Esophagus muscularis mucosa (tissue), 4 donors: ENCODE measurements at regions not wholly inside any gene's neighbourhood (a gene's known extent, or its start where the extent isn't known, plus 50 kb on each side); places are given as distances from the start of the nearest gene placed in this dataset.

Source experiments
- DNase-seq: peaks from one replicate; pipeline ENCODE4 v3.0.0-alpha.2; 2017; ENCODE audit errors: extremely low spot score
- H3K27ac ChIP-seq, 4 donors: fragments of 200-600 bp; sonication (generic); replicated peaks in 1 of 4; 1 replicate in 3 of 4; 2 replicates in 1 of 4; pipeline ENCODE4 v1.5.1; 2016 to 2019; ENCODE audit warnings: mild to moderate bottlenecking in 1 of 4
- H3K27me3 ChIP-seq, 4 donors: fragments of 200-600 bp; sonication (generic); one replicate each; pipeline versions ENCODE4 v1.5.1 to v1.6.0; 2016 to 2019
- H3K36me3 ChIP-seq, 4 donors: fragments of 200-600 bp; sonication (generic); one replicate each; pipeline ENCODE4 v1.5.1; 2016 to 2019
- H3K4me1 ChIP-seq, 4 donors: fragments of 200-600 bp; sonication (generic); one replicate each; pipeline ENCODE4 v1.5.1; 2016 to 2019
- H3K4me3 ChIP-seq, 4 donors: fragments of 200-600 bp; sonication (generic); 1 replicate in 2 of 4; 2 replicates in 2 of 4; pipeline ENCODE4 v1.5.1; 2016 to 2019; ENCODE audit warnings: mild to moderate bottlenecking in 4 of 4, moderate library complexity in 1 of 4
- H3K9me3 ChIP-seq, 4 donors: fragments of 200-600 bp; sonication (generic); 1 replicate in 3 of 4; 2 replicates in 1 of 4; pipeline ENCODE4 v1.5.1; 2016 to 2019
- CTCF ChIP-seq, 3 experiments: fragments of 200-600 bp in 2 of 3; fragments of 450-650 bp in 1 of 3; sonication (generic) in 2 of 3; IDR thresholded peaks; one replicate each; pipeline ENCODE4 v1.5.1; 2017 to 2019; ENCODE audit warnings: antibody characterized with exemption in 3 of 3, mild to moderate bottlenecking in 2 of 3, moderate library complexity in 1 of 3
- EP300 ChIP-seq: sonication (generic); formaldehyde crosslinking; IDR thresholded peaks from one replicate; pipeline ENCODE4 v1.6.1; 2017; ENCODE audit warnings: antibody characterized with exemption
- POLR2A ChIP-seq: fragments of 450-650 bp; IDR thresholded peaks from one replicate; pipeline ENCODE4 v1.6.1; 2017; ENCODE audit warnings: antibody characterized with exemption, moderate library complexity, mild to moderate bottlenecking, low read depth
- POLR2AphosphoS5 ChIP-seq, 2 donors: sonication (generic); formaldehyde crosslinking; IDR thresholded peaks; one replicate each; pipeline ENCODE4 v1.6.1; 2017; ENCODE audit warnings: antibody characterized with exemption in 2 of 2
- WGBS: methylation state at CpG from one replicate; pipeline ENCODE4 v1.1.5; 2018; 5-methylcytosine and 5-hydroxymethylcytosine counted together
- intact Hi-C: fragments of 100-400 bp; cut with DNase I; formaldehyde crosslinking; loops from one replicate; pipeline ENCODE4 v1.15.1; 2023

- Histone ChIP-seq H3K4me1 (no peaks in the 10 kb centered on the region), H3K36me3 (no peaks in the 10 kb centered on the region), H3K27me3 (no peaks in the 10 kb centered on the region), H3K9me3 (no peaks in the 10 kb centered on the region), H3K27ac (no peak overlapping the region), H3K4me3 (no peak overlapping the region)
- DNase-seq, result no peak
- intact Hi-C loops, result no loop called here
- TF ChIP-seq POLR2AphosphoS5 (IDR thresholded peaks at IDR 0.05) (no peak), POLR2A (no peak), EP300 (no peak), CTCF (IDR thresholded peaks at IDR 0.05) (no peak)
- 79% methylated on average over 2 of the region's 2 CpGs for WGBS
Observed at GRCh38 chr4:164461901-164462300, 292.0 kb upstream of the SMIM31 start.

GRCh38 chr4:164462471-164462870 is 291.5 kb upstream of the SMIM31 start:
- H3K4me1 ChIP-seq, result no peaks in the 10 kb centered on the region
- no peaks in the 10 kb centered on the region for H3K9me3 ChIP-seq
- intact Hi-C loops, result no loop called here
- H3K36me3 ChIP-seq, result no peaks in the 10 kb centered on the region
- TF ChIP-seq CTCF (IDR thresholded peaks at IDR 0.05), result no peak
- no peak overlapping the region for H3K27ac ChIP-seq
- no peak overlapping the region for H3K4me3 ChIP-seq
- no peak for DNase-seq
- H3K27me3 ChIP-seq, result no peaks in the 10 kb centered on the region

GRCh38 chr4:164464313-164464712 is 289.6 kb upstream of the SMIM31 start:
- TF ChIP-seq CTCF (IDR thresholded peaks at IDR 0.05), result no peak
- no peak for TF ChIP-seq POLR2AphosphoS5 (IDR thresholded peaks at IDR 0.05)
- no peak for TF ChIP-seq POLR2A
- no peak for TF ChIP-seq EP300
- Histone ChIP-seq H3K4me3 (no peak overlapping the region), H3K4me1 (no peaks in the 10 kb centered on the region), H3K27me3 (no peaks in the 10 kb centered on the region), H3K36me3 (no peaks in the 10 kb centered on the region), H3K27ac (no peak overlapping the region), H3K9me3 (no peaks in the 10 kb centered on the region)
- no peak for DNase-seq
- intact Hi-C loops, result no loop called here
- WGBS, result 73% methylated on average over 1 of the region's 1 CpG

- H3K9me3 ChIP-seq, result no peaks in the 10 kb centered on the region
- no peak for DNase-seq
- no peaks in the 10 kb centered on the region for H3K36me3 ChIP-seq
- H3K27ac ChIP-seq, result no peak overlapping the region
- no peak overlapping the region for H3K4me3 ChIP-seq
- no peak for TF ChIP-seq POLR2A
- TF ChIP-seq EP300, result no peak
- TF ChIP-seq CTCF (IDR thresholded peaks at IDR 0.05), result no peak
- no peak for TF ChIP-seq POLR2AphosphoS5 (IDR thresholded peaks at IDR 0.05)
- H3K27me3 ChIP-seq, result no peaks in the 10 kb centered on the region
- intact Hi-C loops, result no loop called here
- no peaks in the 10 kb centered on the region for H3K4me1 ChIP-seq
- 78% methylated on average over 3 of the region's 3 CpGs for WGBS
Observed at GRCh38 chr4:164467493-164467892, 286.4 kb upstream of the SMIM31 start.

GRCh38 chr4:164481306-164482091 is 272.4 kb upstream of the SMIM31 start:
- intact Hi-C loops, result no loop called here
- no peak overlapping the region for H3K4me3 ChIP-seq
- H3K9me3 ChIP-seq, result no peaks in the 10 kb centered on the region
- DNase-seq, result no peak
- TF ChIP-seq CTCF (IDR thresholded peaks at IDR 0.05) (no peak), POLR2A (no peak), EP300 (no peak), POLR2AphosphoS5 (IDR thresholded peaks at IDR 0.05) (no peak)
- WGBS, result 81% methylated on average over 4 of the region's 4 CpGs
- no peaks in the 10 kb centered on the region for H3K36me3 ChIP-seq
- no peak overlapping the region for H3K27ac ChIP-seq
- H3K27me3 ChIP-seq, result no peaks in the 10 kb centered on the region
- no peaks in the 10 kb centered on the region for H3K4me1 ChIP-seq
